H1 (cell line): ENCODE measurements at regions not wholly inside any gene's neighbourhood (a gene's known extent, or its start where the extent isn't known, plus 50 kb on each side); places are given as distances from the start of the nearest gene placed in this dataset.

Source experiments
- CBX5 ChIP-seq: fragments of 300-800, 300-1000 bp; sonication (generic); IDR thresholded peaks from 2 replicates; pipeline ENCODE4 v1.7.1; 2016; ENCODE audit warnings: antibody characterized with exemption, low read length, low read depth
- EP300 ChIP-seq, 2 experiments: IDR thresholded peaks; 1 replicate in 1 of 2; 2 replicates in 1 of 2; pipeline ENCODE4 v1.6.1; 2011 to 2012; ENCODE audit warnings: low read depth in 2 of 2, low read length in 2 of 2, mild to moderate bottlenecking in 2 of 2, borderline replicate concordance in 1 of 2, inconsistent platforms in 1 of 2, moderate library complexity in 1 of 2
- TBP ChIP-seq: IDR thresholded peaks from 2 replicates; pipeline ENCODE4 v1.6.1; 2011; ENCODE audit warnings: low read depth, low read length, improper control_type of control experiment
- YY1 ChIP-seq: IDR thresholded peaks from 2 replicates; pipeline ENCODE4 v1.6.1; 2011; ENCODE audit warnings: low read depth, mild to moderate bottlenecking, low read length

DNA sequence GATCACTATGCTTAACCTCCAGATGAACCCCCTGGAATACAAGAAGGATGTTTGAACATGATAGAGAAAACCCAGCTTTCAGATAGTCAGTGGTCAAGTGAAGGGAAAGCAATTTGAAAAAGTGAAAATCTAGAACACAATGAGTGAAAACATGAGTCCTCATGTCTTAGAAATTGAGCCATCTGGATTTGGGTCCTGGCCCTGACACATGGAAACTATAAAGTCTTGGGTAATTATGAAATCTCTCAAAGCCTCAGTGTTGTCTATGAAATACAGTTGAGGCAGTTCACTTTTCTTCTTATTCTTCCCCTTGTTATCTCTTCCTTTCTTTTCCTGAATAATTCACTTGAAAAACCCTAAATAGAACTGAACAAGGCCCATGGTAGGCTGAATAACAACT, 120.6 kb downstream of the EN1 start (continued):
- TF ChIP-seq EP300 (IDR thresholded peaks at IDR 0.05; ENCODE audit: borderline replicate concordance in 1 of 2, low read depth in 2 of 2, low read length in 2 of 2) (no peak), YY1 (no peak), TBP (no peak), CBX5 (no peak)
